ENCODE measurements at regions not wholly inside any gene's neighbourhood (a gene's known extent, or its start where the extent isn't known, plus 50 kb on each side); places are given as distances from the start of the nearest gene placed in this dataset.

DNA sequence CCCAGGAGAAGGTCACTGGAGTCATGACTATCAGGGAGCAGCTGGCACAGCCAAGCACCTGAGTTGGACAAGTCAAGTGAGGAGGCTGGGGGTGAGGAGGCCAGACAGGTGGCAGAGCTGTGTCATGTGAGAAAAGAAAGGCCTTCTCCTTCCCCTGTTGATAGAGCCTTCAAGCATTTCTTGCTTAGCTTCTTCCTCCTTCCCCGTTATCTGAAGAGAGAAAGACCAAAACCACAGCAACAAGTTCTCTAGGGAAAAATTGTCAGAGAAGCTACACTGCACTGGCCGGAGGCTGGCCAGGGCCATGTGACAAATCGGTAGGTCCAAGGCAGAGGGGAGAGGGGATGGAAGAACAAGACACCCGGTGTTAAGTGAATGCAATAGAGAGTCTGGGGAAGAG, 202.1 kb upstream of the PRDM1 start:
- no peak overlapping the region for H3K4me2 ChIP-seq (ENCODE audit: low read depth, low read length, poor library complexity, severe bottlenecking)
- no peaks in the 10 kb centered on the region for H4K20me1 ChIP-seq (ENCODE audit: low read depth, low read length)
- TF ChIP-seq, protein P1, sequence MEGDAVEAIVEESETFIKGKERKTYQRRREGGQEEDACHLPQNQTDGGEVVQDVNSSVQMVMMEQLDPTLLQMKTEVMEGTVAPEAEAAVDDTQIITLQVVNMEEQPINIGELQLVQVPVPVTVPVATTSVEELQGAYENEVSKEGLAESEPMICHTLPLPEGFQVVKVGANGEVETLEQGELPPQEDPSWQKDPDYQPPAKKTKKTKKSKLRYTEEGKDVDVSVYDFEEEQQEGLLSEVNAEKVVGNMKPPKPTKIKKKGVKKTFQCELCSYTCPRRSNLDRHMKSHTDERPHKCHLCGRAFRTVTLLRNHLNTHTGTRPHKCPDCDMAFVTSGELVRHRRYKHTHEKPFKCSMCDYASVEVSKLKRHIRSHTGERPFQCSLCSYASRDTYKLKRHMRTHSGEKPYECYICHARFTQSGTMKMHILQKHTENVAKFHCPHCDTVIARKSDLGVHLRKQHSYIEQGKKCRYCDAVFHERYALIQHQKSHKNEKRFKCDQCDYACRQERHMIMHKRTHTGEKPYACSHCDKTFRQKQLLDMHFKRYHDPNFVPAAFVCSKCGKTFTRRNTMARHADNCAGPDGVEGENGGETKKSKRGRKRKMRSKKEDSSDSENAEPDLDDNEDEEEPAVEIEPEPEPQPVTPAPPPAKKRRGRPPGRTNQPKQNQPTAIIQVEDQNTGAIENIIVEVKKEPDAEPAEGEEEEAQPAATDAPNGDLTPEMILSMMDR (IDR thresholded peaks at IDR 0.05; ENCODE audit: insufficient read depth, low read length, poor library complexity, severe bottlenecking) = no peak
- TF ChIP-seq EZH2phosphoT487 (conservative IDR thresholded peaks at IDR 0.05; ENCODE audit: low read length) = no peak
- no peaks in the 10 kb centered on the region for H3K36me3 ChIP-seq (ENCODE audit: low read length)
- H2AFZ ChIP-seq (ENCODE audit: low read depth, low read length, severe bottlenecking) = no peak overlapping the region
- H3K9ac ChIP-seq (ENCODE audit: low read length) = no peak overlapping the region
- no peak overlapping the region for H3K4me3 ChIP-seq (ENCODE audit: insufficient read depth, low read length, poor library complexity, severe bottlenecking)
- H3K27me3 ChIP-seq (ENCODE audit: low read length) = no peaks in the 10 kb centered on the region
- H3F3A ChIP-seq (ENCODE audit: insufficient read depth) = no peaks in the 10 kb centered on the region
- no peak overlapping the region for H3K27ac ChIP-seq (ENCODE audit: low read depth, low read length)
- H3K9me3 ChIP-seq (ENCODE audit: insufficient read depth, low read length) = no peaks in the 10 kb centered on the region
- H3K79me2 ChIP-seq (ENCODE audit: insufficient read depth, low read length) = no peaks in the 10 kb centered on the region
- no peaks in the 10 kb centered on the region for H3K9me2 ChIP-seq (replicated peaks; ENCODE audit: insufficient read depth, low read length)

DNA sequence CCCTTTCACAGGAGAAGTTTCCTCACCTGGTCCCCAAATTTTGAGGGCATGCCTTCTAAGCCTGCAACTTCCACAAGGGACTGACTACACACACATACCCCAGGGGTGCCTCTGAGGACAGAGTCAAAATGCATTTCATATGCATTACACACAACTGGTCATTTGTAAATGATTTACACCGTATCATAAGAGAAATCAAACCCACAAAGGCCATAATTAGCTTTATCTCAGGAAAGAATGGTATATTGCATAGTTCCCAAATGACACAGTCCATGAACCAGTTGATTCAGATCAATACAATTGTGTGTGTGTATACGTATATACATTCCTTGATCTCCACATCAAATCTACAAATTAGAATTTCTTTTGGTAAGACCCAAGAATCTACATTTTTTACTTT, 203.3 kb upstream of the PRDM1 start:
- Histone ChIP-seq H3K79me2 (ENCODE audit: insufficient read depth, low read length) (no peaks in the 10 kb centered on the region), H2AFZ (ENCODE audit: low read depth, low read length, severe bottlenecking) (no peak overlapping the region), H3K27ac (ENCODE audit: low read depth, low read length) (no peak overlapping the region), H3K4me2 (ENCODE audit: low read depth, low read length, poor library complexity, severe bottlenecking) (no peak overlapping the region), H3K9me2 (replicated peaks; ENCODE audit: insufficient read depth, low read length) (no peaks in the 10 kb centered on the region), H3F3A (ENCODE audit: insufficient read depth) (no peaks in the 10 kb centered on the region), H3K4me3 (ENCODE audit: insufficient read depth, low read length, poor library complexity, severe bottlenecking) (no peak overlapping the region), H3K27me3 (ENCODE audit: low read length) (no peaks in the 10 kb centered on the region), H4K20me1 (ENCODE audit: low read depth, low read length) (no peaks in the 10 kb centered on the region), H3K9me3 (ENCODE audit: insufficient read depth, low read length) (no peaks in the 10 kb centered on the region), H3K36me3 (ENCODE audit: low read length) (no peaks in the 10 kb centered on the region), H3K9ac (ENCODE audit: low read length) (no peak overlapping the region)
- TF ChIP-seq EZH2phosphoT487 (conservative IDR thresholded peaks at IDR 0.05; ENCODE audit: low read length) = no peak
- TF ChIP-seq, protein P1 (IDR thresholded peaks at IDR 0.05; ENCODE audit: insufficient read depth, low read length, poor library complexity, severe bottlenecking) = no peak

- no peak overlapping the region for H3K9ac ChIP-seq (ENCODE audit: low read length)
- no peaks in the 10 kb centered on the region for H3K79me2 ChIP-seq (ENCODE audit: insufficient read depth, low read length)
- no peaks in the 10 kb centered on the region for H3K9me3 ChIP-seq (ENCODE audit: insufficient read depth, low read length)
- H3K4me2 ChIP-seq (ENCODE audit: low read depth, low read length, poor library complexity, severe bottlenecking) = no peak overlapping the region
- H3K9me2 ChIP-seq (replicated peaks; ENCODE audit: insufficient read depth, low read length) = no peaks in the 10 kb centered on the region
- H3K36me3 ChIP-seq (ENCODE audit: low read length) = no peaks in the 10 kb centered on the region
- H3K4me3 ChIP-seq (ENCODE audit: insufficient read depth, low read length, poor library complexity, severe bottlenecking) = no peak overlapping the region
- H3F3A ChIP-seq (ENCODE audit: insufficient read depth) = no peaks in the 10 kb centered on the region
- no peaks in the 10 kb centered on the region for H4K20me1 ChIP-seq (ENCODE audit: low read depth, low read length)
- TF ChIP-seq EZH2phosphoT487 (conservative IDR thresholded peaks at IDR 0.05; ENCODE audit: low read length) = no peak
- TF ChIP-seq, protein P1 (IDR thresholded peaks at IDR 0.05; ENCODE audit: insufficient read depth, low read length, poor library complexity, severe bottlenecking) = no peak
- no peak overlapping the region for H3K27ac ChIP-seq (ENCODE audit: low read depth, low read length)
- no peaks in the 10 kb centered on the region for H3K27me3 ChIP-seq (ENCODE audit: low read length)
- no peak overlapping the region for H2AFZ ChIP-seq (ENCODE audit: low read depth, low read length, severe bottlenecking)
Observed at GRCh38 chr6:105882121-105882803, 203.9 kb upstream of the PRDM1 start.
